HL-60 (cell line): ENCODE measurements at regions not wholly inside any gene's neighbourhood (a gene's known extent, or its start where the extent isn't known, plus 50 kb on each side); places are given as distances from the start of the nearest gene placed in this dataset.

Experiments used
- DNase-seq, 2 experiments: peaks; one replicate each; pipeline ENCODE4 v3.0.0-alpha.2; 2010 to 2020; ENCODE audit warnings: low read depth in 1 of 2, low spot score in 1 of 2
- H3K27ac ChIP-seq: fragments of 250-450 bp; sonication (Bioruptor Pico); replicated peaks from 2 replicates; pipeline ENCODE4 v1.5.1; 2020; ENCODE audit warnings: mild to moderate bottlenecking, moderate library complexity
- H3K27me3 ChIP-seq: fragments of 250-450 bp; sonication (Bioruptor Pico); 2 replicates; pipeline ENCODE4 v1.5.1; 2021; ENCODE audit warnings: mild to moderate bottlenecking, moderate library complexity; ENCODE audit not compliant: insufficient read depth, poor library complexity, severe bottlenecking
- H3K4me3 ChIP-seq: replicated peaks from 2 replicates; pipeline ENCODE4 v1.5.1; 2011; ENCODE audit warnings: mild to moderate bottlenecking, control low read depth, low read length; ENCODE audit not compliant: insufficient read depth
- CTCF ChIP-seq: IDR thresholded peaks from one replicate; pipeline ENCODE4 v1.5.1; 2011; ENCODE audit warnings: low read length, control low read depth, inconsistent platforms; ENCODE audit not compliant: insufficient read depth
- GABPA ChIP-seq: IDR thresholded peaks from 2 replicates; pipeline ENCODE4 v1.6.1; 2012; ENCODE audit warnings: low read depth
- POLR2AphosphoS5 ChIP-seq: IDR thresholded peaks from 2 replicates; pipeline ENCODE4 v1.6.1; 2012; ENCODE audit warnings: low read depth
- SPI1 ChIP-seq: IDR thresholded peaks from 2 replicates; pipeline ENCODE4 v1.6.1; 2012; ENCODE audit warnings: low read depth, mild to moderate bottlenecking, borderline replicate concordance
- TF ChIP-seq, protein P1 (sequence below): IDR thresholded peaks from 2 replicates; pipeline ENCODE4 v1.6.1; 2012; ENCODE audit warnings: low read depth; ENCODE audit not compliant: insufficient replicate concordance

DNA sequence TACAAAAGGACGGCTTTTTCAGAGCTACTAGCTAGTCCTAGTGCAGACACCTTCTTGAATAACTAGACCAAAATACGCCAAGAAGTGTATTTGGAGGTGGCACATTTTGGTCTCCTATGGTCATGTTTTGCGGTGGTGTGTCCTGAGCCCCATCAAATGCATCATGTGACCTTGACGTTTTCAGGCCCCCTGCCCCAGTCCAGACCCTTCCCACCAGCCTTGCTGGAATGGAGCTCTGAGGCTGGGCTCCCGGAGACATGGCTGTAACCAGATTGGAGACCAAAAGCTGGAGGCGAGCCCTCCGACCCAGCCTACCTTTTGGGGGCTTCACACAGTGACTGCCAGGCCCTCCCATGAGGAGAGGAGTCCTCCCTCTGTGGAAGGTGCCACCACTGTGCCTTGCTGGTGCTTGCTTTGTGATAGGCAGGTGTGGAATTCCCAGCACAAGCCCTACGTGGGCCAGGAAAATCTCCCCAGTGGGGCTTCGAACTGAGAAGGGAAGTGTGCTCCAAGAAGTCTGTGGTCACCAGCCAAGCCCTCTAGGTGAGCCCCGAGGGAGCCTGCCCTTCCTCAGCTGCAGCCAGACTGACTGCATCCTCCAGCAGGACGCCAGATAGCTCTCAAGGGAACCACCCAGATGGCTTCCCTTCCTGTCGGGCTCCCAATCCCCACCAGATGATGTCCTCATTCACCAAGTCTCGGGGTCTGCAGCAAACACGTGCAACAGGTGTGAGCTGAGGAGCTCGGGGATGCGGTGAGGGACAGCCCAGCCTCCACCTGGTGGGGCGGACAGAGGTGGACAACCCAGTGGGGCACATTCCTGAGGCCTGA is 126.2 kb downstream of the ASB7 start:
- no peak for DNase-seq
- no peaks in the 10 kb centered on the region for H3K27me3 ChIP-seq
- no peak overlapping the region for H3K27ac ChIP-seq
- H3K4me3 ChIP-seq: no peak overlapping the region
- TF ChIP-seq POLR2AphosphoS5: no peak
- TF ChIP-seq, protein P1, sequence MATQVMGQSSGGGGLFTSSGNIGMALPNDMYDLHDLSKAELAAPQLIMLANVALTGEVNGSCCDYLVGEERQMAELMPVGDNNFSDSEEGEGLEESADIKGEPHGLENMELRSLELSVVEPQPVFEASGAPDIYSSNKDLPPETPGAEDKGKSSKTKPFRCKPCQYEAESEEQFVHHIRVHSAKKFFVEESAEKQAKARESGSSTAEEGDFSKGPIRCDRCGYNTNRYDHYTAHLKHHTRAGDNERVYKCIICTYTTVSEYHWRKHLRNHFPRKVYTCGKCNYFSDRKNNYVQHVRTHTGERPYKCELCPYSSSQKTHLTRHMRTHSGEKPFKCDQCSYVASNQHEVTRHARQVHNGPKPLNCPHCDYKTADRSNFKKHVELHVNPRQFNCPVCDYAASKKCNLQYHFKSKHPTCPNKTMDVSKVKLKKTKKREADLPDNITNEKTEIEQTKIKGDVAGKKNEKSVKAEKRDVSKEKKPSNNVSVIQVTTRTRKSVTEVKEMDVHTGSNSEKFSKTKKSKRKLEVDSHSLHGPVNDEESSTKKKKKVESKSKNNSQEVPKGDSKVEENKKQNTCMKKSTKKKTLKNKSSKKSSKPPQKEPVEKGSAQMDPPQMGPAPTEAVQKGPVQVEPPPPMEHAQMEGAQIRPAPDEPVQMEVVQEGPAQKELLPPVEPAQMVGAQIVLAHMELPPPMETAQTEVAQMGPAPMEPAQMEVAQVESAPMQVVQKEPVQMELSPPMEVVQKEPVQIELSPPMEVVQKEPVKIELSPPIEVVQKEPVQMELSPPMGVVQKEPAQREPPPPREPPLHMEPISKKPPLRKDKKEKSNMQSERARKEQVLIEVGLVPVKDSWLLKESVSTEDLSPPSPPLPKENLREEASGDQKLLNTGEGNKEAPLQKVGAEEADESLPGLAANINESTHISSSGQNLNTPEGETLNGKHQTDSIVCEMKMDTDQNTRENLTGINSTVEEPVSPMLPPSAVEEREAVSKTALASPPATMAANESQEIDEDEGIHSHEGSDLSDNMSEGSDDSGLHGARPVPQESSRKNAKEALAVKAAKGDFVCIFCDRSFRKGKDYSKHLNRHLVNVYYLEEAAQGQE: no peak
- no peak for TF ChIP-seq SPI1
- no peak for TF ChIP-seq CTCF
- TF ChIP-seq GABPA: no peak

DNA sequence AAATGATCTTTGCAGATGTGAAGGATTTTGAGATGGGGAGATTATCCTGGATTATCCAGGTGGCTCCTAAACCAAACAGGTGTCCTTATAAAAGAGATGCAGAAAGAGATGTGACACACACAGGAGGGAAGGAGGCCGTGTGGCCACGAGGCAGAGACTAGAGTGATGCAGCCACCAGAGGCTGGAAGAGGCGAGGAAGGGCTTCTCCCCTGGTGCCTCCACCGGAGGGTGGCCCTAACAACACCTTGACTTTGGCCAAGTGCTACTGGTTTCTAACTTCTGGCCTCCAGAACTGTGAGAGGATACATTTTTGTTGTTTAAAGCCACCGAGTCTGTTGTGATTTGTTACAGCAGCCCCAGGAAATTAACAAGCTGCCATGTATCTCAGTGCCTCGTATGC is 127.1 kb downstream of the ASB7 start:
- no peak overlapping the region for H3K27ac ChIP-seq
- TF ChIP-seq POLR2AphosphoS5: no peak
- TF ChIP-seq SPI1: no peak
- TF ChIP-seq, protein P1: no peak
- no peak for TF ChIP-seq GABPA
- TF ChIP-seq CTCF: no peak

DNA sequence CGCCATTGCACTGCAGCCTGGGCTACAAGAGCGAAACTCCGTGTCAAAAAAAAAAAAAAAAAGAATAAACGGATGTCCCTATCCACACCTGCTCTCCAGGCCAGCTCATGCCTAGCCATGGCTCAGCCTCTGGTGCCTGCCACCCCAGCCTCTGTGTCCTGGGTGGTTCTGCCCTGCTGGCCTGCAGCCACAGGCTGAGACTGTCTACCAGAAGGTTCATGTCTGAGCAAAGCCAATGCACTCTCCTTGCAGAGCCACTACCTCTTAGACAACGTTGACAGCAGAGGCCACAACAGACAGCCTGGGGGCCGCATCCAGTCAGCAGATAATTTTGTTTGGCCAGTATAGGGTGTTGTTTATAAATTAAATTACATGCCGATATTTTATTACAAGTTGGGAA is 127.7 kb downstream of the ASB7 start:
- DNase-seq: no peak
- Histone ChIP-seq H3K27ac (no peak overlapping the region), H3K4me3 (no peak overlapping the region), H3K27me3 (no peaks in the 10 kb centered on the region)
- no peak for TF ChIP-seq SPI1
- TF ChIP-seq, protein P1: no peak
- no peak for TF ChIP-seq POLR2AphosphoS5
- no peak for TF ChIP-seq CTCF
- no peak for TF ChIP-seq GABPA

More for the DNA sequence above, 127.1 kb downstream of the ASB7 start:
- Histone ChIP-seq H3K4me3 (no peak overlapping the region), H3K27me3 (no peaks in the 10 kb centered on the region)
- DNase-seq: no peak
